GM12878 (cell line): ENCODE measurements at regions not wholly inside any gene's neighbourhood (a gene's known extent, or its start where the extent isn't known, plus 50 kb on each side); places are given as distances from the start of the nearest gene placed in this dataset.

Experiments used
- ATAC-seq: fragments of 200-7000 bp; cut with Tn5 transposase; 3 replicates; pipeline ENCODE4 v1.9.1; 2020; ENCODE audit warnings: mild to moderate bottlenecking, moderate library complexity
- BruUV-seq: library from RNA; stranded (reverse); fragments of 400-500 nt; replicated peaks from 2 replicates; lab custom pipeline; 2021; lab: Mats Ljungman, UMichigan
- CTCF ChIA-PET: fragments of 300-600 bp; sonication (Branson Sonifier 250); formaldehyde crosslinking; extraction: SDS; loops from one replicate; lab custom pipeline; 2021; ENCODE audit warnings: inconsistent platforms; lab: Yijun Ruan, JAX
- POLR2A ChIA-PET: fragments of 350-600 bp; formaldehyde crosslinking; extraction: SDS; loops from one replicate; lab custom pipeline; 2021; ENCODE audit warnings: inconsistent platforms; lab: Charles Lee
- RAD21 ChIA-PET: fragments of 300-600 bp; sonication (Branson Sonifier 250); formaldehyde crosslinking; loops from one replicate; lab custom pipeline; 2023; ENCODE audit warnings: antibody characterized with exemption; ENCODE audit not compliant: unreplicated experiment; lab: Charles Lee
- SMC1A ChIA-PET: fragments of 300-600 bp; sonication (Branson Sonifier 250); formaldehyde crosslinking; loops from one replicate; lab custom pipeline; 2023; ENCODE audit not compliant: unreplicated experiment, uncharacterized antibody; lab: Charles Lee
- DNase-seq: peaks from one replicate; pipeline ENCODE4 v3.0.0-alpha.2; 2011; ENCODE audit warnings: low read depth, low spot score
- FAIRE-seq: peaks from 3 replicates; lab custom pipeline; 2011; peaks lifted over from hg19 to GRCh38; lab: Jason Lieb, UNC
- H2AFZ ChIP-seq: 2 replicates; pipeline ENCODE4 v1.6.0; 2011; ENCODE audit warnings: low read depth, low read length, control low read depth; ENCODE audit not compliant: control insufficient read depth
- H3K27ac ChIP-seq: 2 replicates; pipeline ENCODE4 v1.5.1; 2011; ENCODE audit warnings: control low read depth; ENCODE audit not compliant: control insufficient read depth, insufficient read depth
- H3K27me3 ChIP-seq, 2 experiments: replicated peaks in 1 of 2; 2 replicates each; pipeline versions ENCODE4 v1.6.0 to v1.6.1; 2011; ENCODE audit warnings: low read length in 1 of 2; ENCODE audit not compliant: control insufficient read depth in 2 of 2, insufficient read depth in 2 of 2
- H3K36me3 ChIP-seq, 2 experiments: 2 replicates each; pipeline ENCODE4 v1.5.1; 2011; ENCODE audit warnings: low read length in 1 of 2; ENCODE audit not compliant: control insufficient read depth in 2 of 2, insufficient read depth in 2 of 2
- H3K4me1 ChIP-seq: 2 replicates; pipeline ENCODE4 v1.6.1; 2011; ENCODE audit warnings: mild to moderate bottlenecking, low read length, moderate library complexity, mixed read lengths; ENCODE audit not compliant: control insufficient read depth, insufficient read depth
- H3K4me2 ChIP-seq: 2 replicates; pipeline ENCODE4 v1.6.0; 2011; ENCODE audit warnings: control low read depth; ENCODE audit not compliant: control insufficient read depth, insufficient read depth
- H3K4me3 ChIP-seq: fragments of 200-600 bp; sonication (generic); 2 replicates; pipeline ENCODE4 v1.5.1; 2016
- H3K79me2 ChIP-seq: 2 replicates; pipeline ENCODE4 v1.6.0; 2011; ENCODE audit warnings: low read length; ENCODE audit not compliant: control insufficient read depth, insufficient read depth
- H3K9ac ChIP-seq: 2 replicates; pipeline ENCODE4 v1.8.0; 2011; ENCODE audit warnings: low read length, control low read depth, mixed read lengths; ENCODE audit not compliant: control insufficient read depth, insufficient read depth
- H3K9me3 ChIP-seq: replicated peaks from 3 replicates; pipeline ENCODE4 v1.5.1; 2011; ENCODE audit warnings: mild to moderate bottlenecking, low read length; ENCODE audit not compliant: control insufficient read depth, insufficient read depth
- H4K20me1 ChIP-seq: 2 replicates; pipeline ENCODE4 v1.6.0; 2011; ENCODE audit not compliant: control insufficient read depth, insufficient read depth
- ATF7 ChIP-seq: fragments of 450-650 bp; IDR thresholded peaks from 2 replicates; pipeline ENCODE4 v1.6.1; 2016; ENCODE audit warnings: low read depth, mild to moderate bottlenecking
- NR2C1 ChIP-seq: fragments of 450-650 bp; IDR thresholded peaks from 2 replicates; pipeline ENCODE4 v1.6.1; 2017; ENCODE audit warnings: antibody characterized with exemption, mild to moderate bottlenecking, moderate library complexity
- TAF1 ChIP-seq: IDR thresholded peaks from 2 replicates; pipeline ENCODE4 v1.6.1; 2011; ENCODE audit warnings: mild to moderate bottlenecking, low read depth, low read length, borderline replicate concordance
- ZNF274 ChIP-seq: IDR thresholded peaks from one replicate; pipeline ENCODE4 v1.8.0; 2011; ENCODE audit not compliant: insufficient read length, insufficient read depth
- WGBS: methylation state at CpG from one replicate; pipeline ENCODE4 v1.1.6; 2016; ENCODE audit warnings: low lambda C conversion rate; ENCODE audit not compliant: insufficient replicate concordance, insufficient coverage; ENCODE audit errors: missing lambda C conversion rate; 5-methylcytosine and 5-hydroxymethylcytosine counted together
- in situ Hi-C: fragments of 300-500 bp; cut with MboI; formaldehyde crosslinking; loops from 9 replicates; pipeline ENCODE4 v1.14.3; 2018; ENCODE audit warnings: mixed read lengths
- intact Hi-C: fragments of 100-400 bp; cut with micrococcal nuclease; formaldehyde crosslinking; loops from one replicate; pipeline ENCODE4 v1.14.2; 2022; ENCODE audit not compliant: unreplicated experiment
- TF ChIP-seq, protein P1 (sequence below): fragments of 450-650 bp; IDR thresholded peaks from 2 replicates; pipeline ENCODE4 v1.6.1; 2016; ENCODE audit warnings: mild to moderate bottlenecking
- TF ChIP-seq, protein P2 (sequence below): IDR thresholded peaks from 2 replicates; pipeline ENCODE4 v1.6.1; 2012; ENCODE audit warnings: low read length, inconsistent platforms

DNA sequence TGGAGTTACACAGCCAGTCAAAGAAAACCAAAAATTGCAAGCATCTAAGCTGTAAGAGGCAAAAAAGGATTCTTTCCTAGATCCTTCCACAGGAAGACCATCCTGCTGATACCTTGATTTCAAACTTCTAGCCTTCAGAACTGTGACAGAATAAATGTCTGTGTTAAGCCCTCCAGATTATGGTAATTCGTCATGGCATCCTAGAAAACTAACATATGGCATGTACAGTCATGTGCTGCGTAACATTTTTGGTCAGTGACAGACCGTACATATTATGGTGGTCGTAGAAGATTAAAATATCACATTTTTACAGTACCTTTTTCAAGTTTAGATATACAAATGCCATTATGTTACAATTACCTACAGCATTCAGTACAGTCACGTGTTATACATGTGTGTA lies 660.9 kb upstream of the LMO3 start (continued):
- TF ChIP-seq ZNF274 = no peak
- no peak for TF ChIP-seq TAF1

DNA sequence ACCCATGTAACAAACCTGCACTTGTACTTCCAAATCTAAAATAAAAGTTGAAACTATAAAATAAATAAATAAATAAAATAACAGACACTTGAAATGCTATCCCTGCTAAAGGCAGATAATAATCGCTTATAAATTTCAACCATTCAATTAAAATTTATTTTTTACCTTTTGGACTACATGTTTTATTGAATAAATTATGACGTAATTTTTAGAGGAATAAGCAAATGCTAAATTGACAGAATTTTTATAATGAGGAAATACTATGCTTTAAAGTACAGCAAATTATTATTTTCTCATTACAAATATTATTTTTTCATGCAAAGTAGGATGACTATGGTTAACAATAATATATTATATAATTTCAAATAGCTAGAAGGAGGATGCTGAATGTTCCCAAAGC lies 658.6 kb upstream of the LMO3 start:
- CTCF ChIA-PET = no interaction called here

DNA sequence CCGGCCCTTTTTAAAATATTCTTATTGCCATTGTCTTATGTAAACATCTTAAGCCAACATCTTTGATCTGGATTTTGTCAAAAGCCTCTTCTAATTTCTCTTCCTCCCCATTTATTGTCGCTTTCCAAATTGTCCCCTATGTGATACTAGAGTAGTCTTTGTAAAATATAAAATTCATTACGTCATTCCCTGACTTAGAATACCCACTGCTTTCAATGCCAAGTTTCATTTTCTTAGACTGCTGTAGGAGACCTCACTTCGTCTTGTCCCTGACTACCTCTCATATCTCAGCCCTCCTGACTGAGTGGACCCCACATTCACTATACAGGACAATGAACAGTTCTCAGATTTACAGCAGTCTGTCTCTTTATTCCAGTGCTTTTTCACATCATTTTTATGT lies 633.9 kb upstream of the LMO3 start:
- Histone ChIP-seq H3K79me2 (no peaks in the 10 kb centered on the region), H3K4me2 (no peak overlapping the region), H3K4me3 (no peak overlapping the region), H4K20me1 (no peaks in the 10 kb centered on the region), H3K9ac (no peak overlapping the region), H2AFZ (no peak overlapping the region), H3K27ac (no peak overlapping the region), H3K27me3 (no peaks in the 10 kb centered on the region), H3K4me1 (no peaks in the 10 kb centered on the region), H3K36me3 (no peaks in the 10 kb centered on the region), H3K9me3 (no peaks in the 10 kb centered on the region)
- in situ Hi-C loops = no loop called here
- ChIA-PET SMC1A (no interaction called here), POLR2A (no interaction called here), CTCF (no interaction called here), RAD21 (no interaction called here)
- FAIRE-seq (no peak), DNase-seq (no peak), ATAC-seq (no peak)
- intact Hi-C loops = no loop called here
- TF ChIP-seq, protein P1, sequence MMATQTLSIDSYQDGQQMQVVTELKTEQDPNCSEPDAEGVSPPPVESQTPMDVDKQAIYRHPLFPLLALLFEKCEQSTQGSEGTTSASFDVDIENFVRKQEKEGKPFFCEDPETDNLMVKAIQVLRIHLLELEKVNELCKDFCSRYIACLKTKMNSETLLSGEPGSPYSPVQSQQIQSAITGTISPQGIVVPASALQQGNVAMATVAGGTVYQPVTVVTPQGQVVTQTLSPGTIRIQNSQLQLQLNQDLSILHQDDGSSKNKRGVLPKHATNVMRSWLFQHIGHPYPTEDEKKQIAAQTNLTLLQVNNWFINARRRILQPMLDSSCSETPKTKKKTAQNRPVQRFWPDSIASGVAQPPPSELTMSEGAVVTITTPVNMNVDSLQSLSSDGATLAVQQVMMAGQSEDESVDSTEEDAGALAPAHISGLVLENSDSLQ = no peak
- TF ChIP-seq ATF7 = 0 out of 2 replicates have a peak, but pooled peaks have one; percentile 20
- BruUV-seq = no TSS peak
- 42% methylated on average over 4 of the region's 4 CpGs for WGBS

More for the DNA sequence above, 658.6 kb upstream of the LMO3 start:
- WGBS = 73% methylated on average over 2 of the region's 2 CpGs
- Histone ChIP-seq H3K4me2 (no peak overlapping the region), H3K79me2 (no peaks in the 10 kb centered on the region), H4K20me1 (no peaks in the 10 kb centered on the region), H3K9me3 (no peaks in the 10 kb centered on the region), H3K27ac (no peak overlapping the region), H3K4me1 (no peaks in the 10 kb centered on the region), H3K9ac (no peak overlapping the region), H3K27me3 (no peaks in the 10 kb centered on the region), H2AFZ (no peak overlapping the region), H3K36me3 (no peaks in the 10 kb centered on the region), H3K4me3 (no peak overlapping the region)
- ChIA-PET SMC1A (no interaction called here), POLR2A (no interaction called here), RAD21 (no interaction called here)
- FAIRE-seq = no peak
- ATAC-seq = no peak
- no TSS peak for BruUV-seq
- no peak for DNase-seq
- TF ChIP-seq NR2C1 = no peak
- peak; percentile 25; the same call in 1 of the 2 replicates for TF ChIP-seq ATF7
- TF ChIP-seq, protein P2, sequence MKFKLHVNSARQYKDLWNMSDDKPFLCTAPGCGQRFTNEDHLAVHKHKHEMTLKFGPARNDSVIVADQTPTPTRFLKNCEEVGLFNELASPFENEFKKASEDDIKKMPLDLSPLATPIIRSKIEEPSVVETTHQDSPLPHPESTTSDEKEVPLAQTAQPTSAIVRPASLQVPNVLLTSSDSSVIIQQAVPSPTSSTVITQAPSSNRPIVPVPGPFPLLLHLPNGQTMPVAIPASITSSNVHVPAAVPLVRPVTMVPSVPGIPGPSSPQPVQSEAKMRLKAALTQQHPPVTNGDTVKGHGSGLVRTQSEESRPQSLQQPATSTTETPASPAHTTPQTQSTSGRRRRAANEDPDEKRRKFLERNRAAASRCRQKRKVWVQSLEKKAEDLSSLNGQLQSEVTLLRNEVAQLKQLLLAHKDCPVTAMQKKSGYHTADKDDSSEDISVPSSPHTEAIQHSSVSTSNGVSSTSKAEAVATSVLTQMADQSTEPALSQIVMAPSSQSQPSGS = no peak
- in situ Hi-C loops = no loop called here
- intact Hi-C loops = no loop called here
